ENCODE measurements at regions not wholly inside any gene's neighbourhood (a gene's known extent, or its start where the extent isn't known, plus 50 kb on each side); places are given as distances from the start of the nearest gene placed in this dataset.

DNA sequence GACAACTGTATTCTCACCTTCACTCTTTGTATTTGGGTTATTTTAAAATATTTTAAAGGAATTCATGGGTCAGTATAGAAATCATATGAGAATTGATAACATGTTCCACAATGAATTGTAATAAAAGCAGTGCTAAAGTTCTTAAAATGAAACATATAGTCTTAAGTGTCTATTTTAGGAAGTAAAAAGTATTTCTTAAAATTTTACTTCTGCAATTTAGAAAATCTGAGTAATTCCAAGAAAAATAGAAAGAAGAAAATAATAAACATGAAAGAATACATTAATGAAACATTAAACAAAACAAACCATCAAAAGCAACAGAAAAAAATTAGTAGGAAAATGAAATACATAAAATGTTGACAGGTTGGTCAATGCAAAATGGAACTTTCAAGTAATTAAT is 332.4 kb downstream of the ETS1 start:
- Mint-ChIP-seq H3K4me3 (ENCODE audit: unreplicated experiment) (no peak overlapping the region), H3K36me3 (ENCODE audit: low read depth) (no peaks in the 10 kb centered on the region), H3K4me1 (ENCODE audit: low read depth) (peaks cover 13% of the 10 kb centered on the region), H3K27ac (ENCODE audit: unreplicated experiment) (no peak overlapping the region), H3K9me3 (ENCODE audit: low read depth) (peaks cover 3% of the 10 kb centered on the region), H3K27me3 (ENCODE audit: low read depth) (no peaks in the 10 kb centered on the region)
- no peak for TF ChIP-seq CTCF (IDR thresholded peaks at IDR 0.05)
- DNase-seq (ENCODE audit: low spot score), result no peak

GRCh38 chr11:128251140-128251539 is 336.2 kb downstream of the ETS1 start:
- Mint-ChIP-seq H3K36me3 (ENCODE audit: low read depth) (no peaks in the 10 kb centered on the region), H3K9me3 (ENCODE audit: low read depth) (no peaks in the 10 kb centered on the region), H3K27me3 (ENCODE audit: low read depth) (no peaks in the 10 kb centered on the region), H3K4me1 (ENCODE audit: low read depth) (peaks cover 22% of the 10 kb centered on the region), H3K4me3 (ENCODE audit: unreplicated experiment) (no peak overlapping the region), H3K27ac (ENCODE audit: unreplicated experiment) (no peak overlapping the region)
- no peak for DNase-seq (ENCODE audit: low spot score)
- TF ChIP-seq CTCF (IDR thresholded peaks at IDR 0.05), result no peak

GRCh38 chr11:128250482-128250881 is 336.9 kb downstream of the ETS1 start:
- Mint-ChIP-seq H3K4me3 (ENCODE audit: unreplicated experiment) (no peak overlapping the region), H3K4me1 (ENCODE audit: low read depth) (peaks cover 26% of the 10 kb centered on the region), H3K27ac (ENCODE audit: unreplicated experiment) (no peak overlapping the region), H3K9me3 (ENCODE audit: low read depth) (no peaks in the 10 kb centered on the region), H3K27me3 (ENCODE audit: low read depth) (no peaks in the 10 kb centered on the region), H3K36me3 (ENCODE audit: low read depth) (no peaks in the 10 kb centered on the region)
- DNase-seq (ENCODE audit: low spot score), result no peak
- no peak for TF ChIP-seq CTCF (IDR thresholded peaks at IDR 0.05)

DNA sequence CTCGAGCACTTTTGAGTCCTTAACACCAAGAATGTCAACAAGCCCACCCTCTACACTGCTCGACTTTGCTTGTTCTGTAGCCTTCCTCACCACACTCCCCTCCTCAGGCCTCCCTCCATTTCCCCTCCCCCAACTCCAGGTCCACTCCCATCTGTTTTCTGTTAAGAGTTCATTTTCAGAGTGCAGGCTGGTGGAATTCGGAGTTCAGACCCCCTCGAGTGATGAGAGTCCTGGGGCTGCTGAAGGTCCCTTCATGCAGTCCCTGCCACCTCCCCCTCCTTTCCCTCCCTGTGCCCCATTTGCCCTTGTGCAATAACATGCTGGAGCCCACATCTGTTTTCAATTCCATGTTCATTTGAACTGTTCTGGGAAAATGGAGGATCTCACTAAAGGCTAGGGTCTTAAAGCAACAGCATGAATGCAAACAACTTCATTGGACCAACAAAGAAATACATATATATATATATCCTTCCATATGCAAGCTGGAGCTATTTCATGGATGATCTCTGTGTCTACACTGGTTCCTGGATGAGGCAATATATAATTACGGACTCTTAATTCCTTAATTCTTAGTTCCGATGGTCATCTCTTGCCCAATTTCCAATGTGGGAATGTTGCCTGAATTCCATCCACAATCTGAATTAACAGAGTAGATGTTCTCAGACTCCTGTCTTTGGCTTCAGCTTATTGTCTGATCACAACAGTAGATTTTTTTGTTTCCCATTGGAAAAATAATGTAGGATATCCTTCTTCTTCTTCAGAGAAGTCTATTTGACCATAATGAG is 340.4 kb downstream of the ETS1 start:
- H3K27me3 Mint-ChIP-seq (ENCODE audit: low read depth), result no peaks in the 10 kb centered on the region
- no peaks in the 10 kb centered on the region for H3K9me3 Mint-ChIP-seq (ENCODE audit: low read depth)
- peaks cover 26% of the 10 kb centered on the region for H3K4me1 Mint-ChIP-seq (ENCODE audit: low read depth)
- no peak for TF ChIP-seq CTCF (IDR thresholded peaks at IDR 0.05)
- H3K4me3 Mint-ChIP-seq (ENCODE audit: unreplicated experiment), result no peak overlapping the region
- peak overlapping the region; percentile 10 for H3K27ac Mint-ChIP-seq (ENCODE audit: unreplicated experiment)
- no peaks in the 10 kb centered on the region for H3K36me3 Mint-ChIP-seq (ENCODE audit: low read depth)
- DNase-seq (ENCODE audit: low spot score), result no peak

DNA sequence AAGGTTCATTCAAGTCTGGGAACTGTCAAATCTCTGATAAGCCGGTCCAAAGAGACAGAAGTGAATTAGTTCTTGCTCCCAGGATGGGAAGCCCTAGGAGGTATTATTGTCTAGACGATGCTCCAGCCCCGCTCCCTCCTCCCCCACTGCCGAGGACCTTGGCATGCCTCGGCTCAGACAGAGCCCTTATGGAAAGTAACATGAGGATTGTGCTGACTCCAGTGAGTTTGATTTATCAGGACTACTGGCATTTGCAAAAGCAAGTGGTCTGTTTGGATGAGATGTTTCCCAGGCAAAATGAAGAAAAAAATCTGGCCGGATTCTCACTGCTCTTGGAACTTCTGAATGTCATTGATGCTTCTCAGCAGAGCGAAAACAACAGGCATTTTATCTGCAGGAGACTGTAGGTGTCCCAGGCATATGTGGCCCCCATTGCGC is 341.0 kb downstream of the ETS1 start:
- Mint-ChIP-seq H3K9me3 (ENCODE audit: low read depth) (no peaks in the 10 kb centered on the region), H3K36me3 (ENCODE audit: low read depth) (no peaks in the 10 kb centered on the region), H3K4me3 (ENCODE audit: unreplicated experiment) (no peak overlapping the region), H3K27ac (ENCODE audit: unreplicated experiment) (peak overlapping the region; percentile 10), H3K4me1 (ENCODE audit: low read depth) (peaks cover 23% of the 10 kb centered on the region), H3K27me3 (ENCODE audit: low read depth) (no peaks in the 10 kb centered on the region)
- no peak for TF ChIP-seq CTCF (IDR thresholded peaks at IDR 0.05)
- no peak for DNase-seq (ENCODE audit: low spot score)
